HCT116 (cell line): ENCODE measurements at regions not wholly inside any gene's neighbourhood (a gene's known extent, or its start where the extent isn't known, plus 50 kb on each side); places are given as distances from the start of the nearest gene placed in this dataset.

Source experiments
- ATAC-seq: fragments of 200-7000 bp; cut with Tn5 transposase; 2 replicates; pipeline ENCODE4 v1.9.1; 2020; ENCODE audit warnings: mild to moderate bottlenecking, moderate library complexity
- BruUV-seq: library from RNA; stranded (reverse); fragments of 400-500 nt; replicated peaks from 2 replicates; lab custom pipeline; 2021; lab: Mats Ljungman, UMichigan
- CTCF ChIA-PET: fragments of 300-600 bp; sonication (Branson Sonifier 250); formaldehyde crosslinking; loops from one replicate; lab custom pipeline; 2021; ENCODE audit warnings: antibody characterized with exemption; lab: Charles Lee
- POLR2A ChIA-PET: fragments of 300-600, 350-600 bp; sonication (Branson Sonifier 250); formaldehyde crosslinking; loops from one replicate; lab custom pipeline; 2021; ENCODE audit warnings: antibody characterized with exemption; lab: Charles Lee
- RAD21 ChIA-PET, 2 experiments: fragments of 300-600 bp; sonication (Branson Sonifier 250); formaldehyde crosslinking; loops; one replicate each; lab custom pipeline; 2023; ENCODE audit warnings: low total read pairs in 2 of 2; ENCODE audit not compliant: uncharacterized antibody in 2 of 2, unreplicated experiment in 2 of 2, low non-redundant PET in 1 of 2; lab: Charles Lee
- DNase-seq: peaks from one replicate; pipeline ENCODE4 v3.0.0-alpha.2; 2010; ENCODE audit warnings: low read depth, low spot score
- H2AFZ ChIP-seq: fragments of 200-600 bp; shearing (Covaris generic), sonication (generic); 2 replicates; pipeline ENCODE4 v1.6.1; 2017; ENCODE audit warnings: low read depth, mixed run types, mixed read lengths, antibody characterized with exemption, low read length; ENCODE audit not compliant: poor library complexity, severe bottlenecking
- H3K27ac ChIP-seq: 2 replicates; pipeline ENCODE4 v1.5.1; 2012; ENCODE audit warnings: low read depth, low read length
- H3K27me3 ChIP-seq: fragments of 200-600 bp; sonication (generic); 2 replicates; pipeline ENCODE4 v1.6.1; 2016; ENCODE audit warnings: mixed run types, low read length, mixed read lengths; ENCODE audit not compliant: insufficient read depth
- H3K36me3 ChIP-seq, 2 experiments: fragments of 200-500 bp in 1 of 2; fragments of 200-600 bp in 1 of 2; sonication (Bioruptor generic) in 1 of 2; sonication (generic) in 1 of 2; 2 replicates each; pipeline versions ENCODE4 v1.5.1 to v1.6.1; 2014 to 2016; ENCODE audit warnings: low read length in 2 of 2, inconsistent platforms in 1 of 2, mixed read lengths in 1 of 2, mixed run types in 1 of 2; ENCODE audit not compliant: insufficient read depth in 2 of 2, control insufficient read depth in 1 of 2
- H3K4me1 ChIP-seq, 2 experiments: fragments of 200-600 bp in 1 of 2; sonication (generic) in 1 of 2; 2 replicates each; pipeline versions ENCODE4 v1.5.1 to v1.6.1; 2012 to 2017; ENCODE audit warnings: low read length in 2 of 2, inconsistent platforms in 1 of 2, mild to moderate bottlenecking in 1 of 2, mixed read lengths in 1 of 2, mixed run types in 1 of 2, moderate library complexity in 1 of 2; ENCODE audit not compliant: insufficient read depth in 2 of 2, control insufficient read depth in 1 of 2
- H3K4me2 ChIP-seq: fragments of 200-600 bp; sonication (generic); 2 replicates; pipeline ENCODE4 v1.6.1; 2017; ENCODE audit warnings: mixed run types, low read length, mixed read lengths
- H3K4me3 ChIP-seq, 2 experiments: fragments of 200-600 bp in 1 of 2; sonication (generic) in 1 of 2; replicated peaks in 1 of 2; 2 replicates each; pipeline ENCODE4 v1.5.1; 2011 to 2016; ENCODE audit warnings: low read length in 2 of 2, control low read depth in 1 of 2, low read depth in 1 of 2, mild to moderate bottlenecking in 1 of 2, mixed read lengths in 1 of 2, mixed run types in 1 of 2
- H3K79me2 ChIP-seq: fragments of 200-600 bp; sonication (generic); 2 replicates; pipeline ENCODE4 v1.6.1; 2017; ENCODE audit warnings: mild to moderate bottlenecking, mixed run types, low read length, moderate library complexity, mixed read lengths; ENCODE audit not compliant: insufficient read depth
- H3K9ac ChIP-seq: fragments of 200-600 bp; sonication (generic); 2 replicates; pipeline ENCODE4 v1.6.1; 2016; ENCODE audit warnings: low read length, mixed read lengths
- H3K9me2 ChIP-seq: fragments of 200-600 bp; sonication (generic), shearing (Covaris generic); 2 replicates; pipeline ENCODE4 v1.6.1; 2017; ENCODE audit warnings: mixed run types, mild to moderate bottlenecking, moderate library complexity; ENCODE audit not compliant: insufficient read depth
- H3K9me3 ChIP-seq, 2 experiments: fragments of 200-500 bp in 1 of 2; fragments of 200-600 bp in 1 of 2; sonication (Bioruptor generic) in 1 of 2; sonication (generic) in 1 of 2; 2 replicates each; pipeline ENCODE4 v1.6.1; 2014 to 2017; ENCODE audit warnings: low read length in 2 of 2, mixed read lengths in 2 of 2, inconsistent platforms in 1 of 2, low read depth in 1 of 2, mild to moderate bottlenecking in 1 of 2, mixed run types in 1 of 2, moderate library complexity in 1 of 2; ENCODE audit not compliant: control insufficient read depth in 1 of 2, insufficient read depth in 1 of 2
- H4K20me1 ChIP-seq: fragments of 200-600 bp; sonication (generic), shearing (Covaris generic); 2 replicates; pipeline ENCODE4 v1.6.1; 2017; ENCODE audit warnings: mixed run types, mild to moderate bottlenecking, moderate library complexity; ENCODE audit not compliant: insufficient read depth
- CBX3 ChIP-seq: IDR thresholded peaks from 2 replicates; pipeline ENCODE4 v1.6.1; 2012; ENCODE audit warnings: low read depth
- CEBPB ChIP-seq: IDR thresholded peaks from 2 replicates; pipeline ENCODE4 v1.6.1; 2012; ENCODE audit warnings: low read depth
- EGR1 ChIP-seq: IDR thresholded peaks from 2 replicates; pipeline ENCODE4 v1.6.1; 2012; ENCODE audit warnings: low read depth
- ELF1 ChIP-seq: IDR thresholded peaks from 2 replicates; pipeline ENCODE4 v1.6.1; 2012; ENCODE audit warnings: low read depth, borderline replicate concordance
- EZH2phosphoT487 ChIP-seq: fragments of 200-600 bp; IDR thresholded peaks from 2 replicates; pipeline ENCODE4 v1.6.1; 2018; ENCODE audit warnings: antibody characterized with exemption, borderline replicate concordance
- JUND ChIP-seq: IDR thresholded peaks from 2 replicates; pipeline ENCODE4 v1.6.1; 2012
- RAD21 ChIP-seq: IDR thresholded peaks from 2 replicates; pipeline ENCODE4 v1.6.1; 2012; ENCODE audit warnings: low read depth, mild to moderate bottlenecking
- SIN3A ChIP-seq: IDR thresholded peaks from 2 replicates; pipeline ENCODE4 v1.6.1; 2012; ENCODE audit warnings: low read depth
- SRF ChIP-seq: IDR thresholded peaks from 2 replicates; pipeline ENCODE4 v1.6.1; 2012; ENCODE audit warnings: low read depth
- TCF7L2 ChIP-seq: IDR thresholded peaks from 2 replicates; pipeline ENCODE4 v1.7.0; 2011; ENCODE audit warnings: borderline replicate concordance, inconsistent platforms; ENCODE audit not compliant: insufficient read depth, insufficient read length; ENCODE audit errors: extremely low read depth
- YY1 ChIP-seq: IDR thresholded peaks from 2 replicates; pipeline ENCODE4 v1.6.1; 2011; ENCODE audit warnings: low read length, low read depth, moderate library complexity, mild to moderate bottlenecking; ENCODE audit not compliant: insufficient replicate concordance; ENCODE audit errors: extremely low read depth
- ZNF274 ChIP-seq: fragments of 200-500 bp; sonication (Bioruptor generic); IDR thresholded peaks from 2 replicates; pipeline ENCODE4 v1.6.1; 2014; ENCODE audit warnings: mild to moderate bottlenecking, low read depth, low read length, inconsistent platforms
- intact Hi-C: fragments of 100-400 bp; cut with micrococcal nuclease; formaldehyde crosslinking; loops from 2 replicates; pipeline ENCODE4 v1.10.0; 2022
- TF ChIP-seq, protein P1 (sequence below): IDR thresholded peaks from 2 replicates; pipeline ENCODE4 v1.6.1; 2012
- TF ChIP-seq, protein P2 (sequence below), 3 experiments: fragments of 200-600 bp in 1 of 3; sonication (generic) in 1 of 3; IDR thresholded peaks in 2 of 3; conservative IDR thresholded peaks in 1 of 3; 2 replicates each; pipeline ENCODE4 v1.5.1; 2012 to 2017; ENCODE audit warnings: low read depth in 2 of 3, low read length in 2 of 3, antibody characterized with exemption in 1 of 3, borderline replicate concordance in 1 of 3, control low read depth in 1 of 3, mild to moderate bottlenecking in 1 of 3, mixed read lengths in 1 of 3, mixed run types in 1 of 3, moderate library complexity in 1 of 3; ENCODE audit not compliant: insufficient read depth in 1 of 3
- TF ChIP-seq, protein P3 (sequence below): IDR thresholded peaks from 2 replicates; pipeline ENCODE4 v1.6.1; 2012; ENCODE audit warnings: low read depth

DNA sequence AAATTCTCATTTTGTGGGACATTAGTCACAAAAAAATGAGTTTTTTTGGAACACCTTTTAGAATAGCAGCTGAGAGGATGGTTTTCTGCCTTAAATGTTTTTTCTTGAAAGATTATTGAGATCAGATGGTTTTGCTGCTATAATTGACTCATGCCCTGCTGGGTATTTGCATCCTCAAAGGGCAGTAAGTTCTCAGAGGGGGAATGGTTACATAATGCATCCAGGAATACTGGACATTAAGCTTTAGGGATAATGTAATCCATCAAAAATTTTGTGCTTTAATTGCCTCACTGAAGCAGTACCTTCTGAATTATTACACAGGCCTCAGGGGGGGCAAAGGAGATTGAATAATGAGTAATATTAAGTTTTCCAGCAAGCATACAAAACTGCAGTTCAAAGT is 866.3 kb upstream of the SPRY2 start:
- H3K9ac ChIP-seq = no peak overlapping the region
- ATAC-seq = no peak
- no peak overlapping the region for H3K4me2 ChIP-seq
- POLR2A ChIA-PET = no interaction called here
- H3K4me1 ChIP-seq = no peaks in the 10 kb centered on the region
- RAD21 ChIA-PET = no interaction called here
- H3K9me3 ChIP-seq = peaks cover 0 to 4% of the 10 kb centered on the region in 2 experiments; a peak in 2 of 4 replicates
- no peak for DNase-seq
- H3K4me3 ChIP-seq = no peak overlapping the region
- no peak overlapping the region for H2AFZ ChIP-seq
- TF ChIP-seq JUND = no peak
- TF ChIP-seq, protein P1, sequence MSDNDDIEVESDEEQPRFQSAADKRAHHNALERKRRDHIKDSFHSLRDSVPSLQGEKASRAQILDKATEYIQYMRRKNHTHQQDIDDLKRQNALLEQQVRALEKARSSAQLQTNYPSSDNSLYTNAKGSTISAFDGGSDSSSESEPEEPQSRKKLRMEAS = no peak
- no peak for TF ChIP-seq TCF7L2
- no peak for TF ChIP-seq EZH2phosphoT487
- TF ChIP-seq, protein P2, sequence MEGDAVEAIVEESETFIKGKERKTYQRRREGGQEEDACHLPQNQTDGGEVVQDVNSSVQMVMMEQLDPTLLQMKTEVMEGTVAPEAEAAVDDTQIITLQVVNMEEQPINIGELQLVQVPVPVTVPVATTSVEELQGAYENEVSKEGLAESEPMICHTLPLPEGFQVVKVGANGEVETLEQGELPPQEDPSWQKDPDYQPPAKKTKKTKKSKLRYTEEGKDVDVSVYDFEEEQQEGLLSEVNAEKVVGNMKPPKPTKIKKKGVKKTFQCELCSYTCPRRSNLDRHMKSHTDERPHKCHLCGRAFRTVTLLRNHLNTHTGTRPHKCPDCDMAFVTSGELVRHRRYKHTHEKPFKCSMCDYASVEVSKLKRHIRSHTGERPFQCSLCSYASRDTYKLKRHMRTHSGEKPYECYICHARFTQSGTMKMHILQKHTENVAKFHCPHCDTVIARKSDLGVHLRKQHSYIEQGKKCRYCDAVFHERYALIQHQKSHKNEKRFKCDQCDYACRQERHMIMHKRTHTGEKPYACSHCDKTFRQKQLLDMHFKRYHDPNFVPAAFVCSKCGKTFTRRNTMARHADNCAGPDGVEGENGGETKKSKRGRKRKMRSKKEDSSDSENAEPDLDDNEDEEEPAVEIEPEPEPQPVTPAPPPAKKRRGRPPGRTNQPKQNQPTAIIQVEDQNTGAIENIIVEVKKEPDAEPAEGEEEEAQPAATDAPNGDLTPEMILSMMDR (IDR thresholded peaks at IDR 0.05 in 2 of 3, conservative IDR thresholded peaks at IDR 0.05 in 1 of 3; ENCODE audit: borderline replicate concordance in 1 of 3, insufficient read depth in 1 of 3, low read depth in 2 of 3, low read length in 2 of 3) = no peak
- no peak for TF ChIP-seq RAD21
- no peak for TF ChIP-seq ZNF274
- TF ChIP-seq CBX3 = no peak
- no peak for TF ChIP-seq ELF1
- no peak for TF ChIP-seq CEBPB
- no peak for TF ChIP-seq SRF
- TF ChIP-seq EGR1 = no peak
- TF ChIP-seq, protein P3, sequence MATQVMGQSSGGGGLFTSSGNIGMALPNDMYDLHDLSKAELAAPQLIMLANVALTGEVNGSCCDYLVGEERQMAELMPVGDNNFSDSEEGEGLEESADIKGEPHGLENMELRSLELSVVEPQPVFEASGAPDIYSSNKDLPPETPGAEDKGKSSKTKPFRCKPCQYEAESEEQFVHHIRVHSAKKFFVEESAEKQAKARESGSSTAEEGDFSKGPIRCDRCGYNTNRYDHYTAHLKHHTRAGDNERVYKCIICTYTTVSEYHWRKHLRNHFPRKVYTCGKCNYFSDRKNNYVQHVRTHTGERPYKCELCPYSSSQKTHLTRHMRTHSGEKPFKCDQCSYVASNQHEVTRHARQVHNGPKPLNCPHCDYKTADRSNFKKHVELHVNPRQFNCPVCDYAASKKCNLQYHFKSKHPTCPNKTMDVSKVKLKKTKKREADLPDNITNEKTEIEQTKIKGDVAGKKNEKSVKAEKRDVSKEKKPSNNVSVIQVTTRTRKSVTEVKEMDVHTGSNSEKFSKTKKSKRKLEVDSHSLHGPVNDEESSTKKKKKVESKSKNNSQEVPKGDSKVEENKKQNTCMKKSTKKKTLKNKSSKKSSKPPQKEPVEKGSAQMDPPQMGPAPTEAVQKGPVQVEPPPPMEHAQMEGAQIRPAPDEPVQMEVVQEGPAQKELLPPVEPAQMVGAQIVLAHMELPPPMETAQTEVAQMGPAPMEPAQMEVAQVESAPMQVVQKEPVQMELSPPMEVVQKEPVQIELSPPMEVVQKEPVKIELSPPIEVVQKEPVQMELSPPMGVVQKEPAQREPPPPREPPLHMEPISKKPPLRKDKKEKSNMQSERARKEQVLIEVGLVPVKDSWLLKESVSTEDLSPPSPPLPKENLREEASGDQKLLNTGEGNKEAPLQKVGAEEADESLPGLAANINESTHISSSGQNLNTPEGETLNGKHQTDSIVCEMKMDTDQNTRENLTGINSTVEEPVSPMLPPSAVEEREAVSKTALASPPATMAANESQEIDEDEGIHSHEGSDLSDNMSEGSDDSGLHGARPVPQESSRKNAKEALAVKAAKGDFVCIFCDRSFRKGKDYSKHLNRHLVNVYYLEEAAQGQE = no peak
- TF ChIP-seq YY1 = no peak
- no peak for TF ChIP-seq SIN3A
- intact Hi-C loops = no loop called here
- BruUV-seq = no TSS peak
- H3K27ac ChIP-seq = no peak overlapping the region
- CTCF ChIA-PET = no interaction called here
- H3K36me3 ChIP-seq = no peaks in the 10 kb centered on the region
- no peaks in the 10 kb centered on the region for H3K9me2 ChIP-seq
- H3K27me3 ChIP-seq = no peaks in the 10 kb centered on the region
- no peaks in the 10 kb centered on the region for H4K20me1 ChIP-seq
- no peaks in the 10 kb centered on the region for H3K79me2 ChIP-seq
